ENCODE measurements at regions not wholly inside any gene's neighbourhood (a gene's known extent, or its start where the extent isn't known, plus 50 kb on each side); places are given as distances from the start of the nearest gene placed in this dataset.

DNA sequence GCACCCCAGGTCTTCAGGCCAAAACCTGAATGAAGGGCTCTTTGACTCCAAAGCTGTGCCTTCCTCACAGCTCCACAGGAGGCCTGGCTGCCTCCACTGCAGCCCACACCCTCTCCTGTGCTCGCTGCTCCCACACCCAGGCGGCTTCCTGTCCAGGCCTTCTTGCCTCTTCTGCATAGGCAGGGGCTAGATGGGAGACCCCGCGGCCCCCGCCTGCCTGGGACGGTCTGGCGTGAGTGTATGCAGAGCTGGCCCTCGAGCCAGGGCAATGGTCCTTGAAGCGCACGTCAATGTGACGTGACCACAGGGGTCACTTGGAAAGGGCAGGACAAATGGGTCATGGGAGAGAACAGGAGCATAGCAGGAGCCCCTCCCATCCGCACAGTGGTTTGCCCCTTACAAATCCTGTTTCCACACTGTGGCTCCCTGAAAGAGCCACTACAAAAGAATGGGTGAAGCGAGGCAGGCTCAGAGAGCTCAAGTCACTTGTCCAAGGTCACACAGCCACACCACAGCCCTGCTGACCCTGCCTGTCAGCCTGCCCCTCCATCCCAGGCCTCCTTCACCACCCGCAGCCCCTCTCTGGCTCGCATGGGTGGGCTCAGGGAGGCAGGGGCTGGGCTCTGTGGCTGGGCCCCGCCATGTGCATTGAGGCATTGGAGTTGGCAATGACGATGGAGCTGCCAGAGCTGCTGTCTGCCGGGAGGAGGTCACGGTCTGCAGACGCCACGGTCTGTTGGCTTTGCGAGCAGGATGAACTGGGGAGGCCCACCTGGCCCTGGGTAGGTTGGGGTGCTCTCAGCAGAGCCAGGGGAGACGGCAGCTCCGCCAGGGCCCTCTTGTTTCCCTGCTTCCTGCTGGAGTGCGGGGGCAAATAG, 71.2 kb upstream of the WNT11 start:
- H3K9me2 ChIP-seq: no peaks in the 10 kb centered on the region
- 0 out of 2 replicates have a peak, but pooled peaks cover 4% of the 10 kb centered on the region for H3K27me3 ChIP-seq (ENCODE audit: insufficient read depth)
- peaks cover 0 to 1% of the 10 kb centered on the region in 2 experiments; a peak in 1 of 4 replicates for H3K4me1 ChIP-seq (ENCODE audit: control insufficient read depth in 1 of 2, insufficient read depth in 2 of 2, low read depth in 1 of 2, low read length in 1 of 2)
- TF ChIP-seq TAF1 (IDR thresholded peaks at IDR 0.05; ENCODE audit: borderline replicate concordance, low read depth, low read length) (no peak), YY1 (IDR thresholded peaks at IDR 0.05; ENCODE audit: low read depth) (no peak), RXRA (IDR thresholded peaks at IDR 0.05; ENCODE audit: borderline replicate concordance, low read depth) (no peak), TCF12 (IDR thresholded peaks at IDR 0.05) (no peak)
- TF ChIP-seq, protein P1, sequence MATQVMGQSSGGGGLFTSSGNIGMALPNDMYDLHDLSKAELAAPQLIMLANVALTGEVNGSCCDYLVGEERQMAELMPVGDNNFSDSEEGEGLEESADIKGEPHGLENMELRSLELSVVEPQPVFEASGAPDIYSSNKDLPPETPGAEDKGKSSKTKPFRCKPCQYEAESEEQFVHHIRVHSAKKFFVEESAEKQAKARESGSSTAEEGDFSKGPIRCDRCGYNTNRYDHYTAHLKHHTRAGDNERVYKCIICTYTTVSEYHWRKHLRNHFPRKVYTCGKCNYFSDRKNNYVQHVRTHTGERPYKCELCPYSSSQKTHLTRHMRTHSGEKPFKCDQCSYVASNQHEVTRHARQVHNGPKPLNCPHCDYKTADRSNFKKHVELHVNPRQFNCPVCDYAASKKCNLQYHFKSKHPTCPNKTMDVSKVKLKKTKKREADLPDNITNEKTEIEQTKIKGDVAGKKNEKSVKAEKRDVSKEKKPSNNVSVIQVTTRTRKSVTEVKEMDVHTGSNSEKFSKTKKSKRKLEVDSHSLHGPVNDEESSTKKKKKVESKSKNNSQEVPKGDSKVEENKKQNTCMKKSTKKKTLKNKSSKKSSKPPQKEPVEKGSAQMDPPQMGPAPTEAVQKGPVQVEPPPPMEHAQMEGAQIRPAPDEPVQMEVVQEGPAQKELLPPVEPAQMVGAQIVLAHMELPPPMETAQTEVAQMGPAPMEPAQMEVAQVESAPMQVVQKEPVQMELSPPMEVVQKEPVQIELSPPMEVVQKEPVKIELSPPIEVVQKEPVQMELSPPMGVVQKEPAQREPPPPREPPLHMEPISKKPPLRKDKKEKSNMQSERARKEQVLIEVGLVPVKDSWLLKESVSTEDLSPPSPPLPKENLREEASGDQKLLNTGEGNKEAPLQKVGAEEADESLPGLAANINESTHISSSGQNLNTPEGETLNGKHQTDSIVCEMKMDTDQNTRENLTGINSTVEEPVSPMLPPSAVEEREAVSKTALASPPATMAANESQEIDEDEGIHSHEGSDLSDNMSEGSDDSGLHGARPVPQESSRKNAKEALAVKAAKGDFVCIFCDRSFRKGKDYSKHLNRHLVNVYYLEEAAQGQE (IDR thresholded peaks at IDR 0.05; ENCODE audit: low read depth, low read length): no peak
- TF ChIP-seq, protein P2, sequence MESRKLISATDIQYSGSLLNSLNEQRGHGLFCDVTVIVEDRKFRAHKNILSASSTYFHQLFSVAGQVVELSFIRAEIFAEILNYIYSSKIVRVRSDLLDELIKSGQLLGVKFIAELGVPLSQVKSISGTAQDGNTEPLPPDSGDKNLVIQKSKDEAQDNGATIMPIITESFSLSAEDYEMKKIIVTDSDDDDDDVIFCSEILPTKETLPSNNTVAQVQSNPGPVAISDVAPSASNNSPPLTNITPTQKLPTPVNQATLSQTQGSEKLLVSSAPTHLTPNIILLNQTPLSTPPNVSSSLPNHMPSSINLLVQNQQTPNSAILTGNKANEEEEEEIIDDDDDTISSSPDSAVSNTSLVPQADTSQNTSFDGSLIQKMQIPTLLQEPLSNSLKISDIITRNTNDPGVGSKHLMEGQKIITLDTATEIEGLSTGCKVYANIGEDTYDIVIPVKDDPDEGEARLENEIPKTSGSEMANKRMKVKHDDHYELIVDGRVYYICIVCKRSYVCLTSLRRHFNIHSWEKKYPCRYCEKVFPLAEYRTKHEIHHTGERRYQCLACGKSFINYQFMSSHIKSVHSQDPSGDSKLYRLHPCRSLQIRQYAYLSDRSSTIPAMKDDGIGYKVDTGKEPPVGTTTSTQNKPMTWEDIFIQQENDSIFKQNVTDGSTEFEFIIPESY (IDR thresholded peaks at IDR 0.05; ENCODE audit: borderline replicate concordance, low read depth): no peak
- TF ChIP-seq, protein P3, sequence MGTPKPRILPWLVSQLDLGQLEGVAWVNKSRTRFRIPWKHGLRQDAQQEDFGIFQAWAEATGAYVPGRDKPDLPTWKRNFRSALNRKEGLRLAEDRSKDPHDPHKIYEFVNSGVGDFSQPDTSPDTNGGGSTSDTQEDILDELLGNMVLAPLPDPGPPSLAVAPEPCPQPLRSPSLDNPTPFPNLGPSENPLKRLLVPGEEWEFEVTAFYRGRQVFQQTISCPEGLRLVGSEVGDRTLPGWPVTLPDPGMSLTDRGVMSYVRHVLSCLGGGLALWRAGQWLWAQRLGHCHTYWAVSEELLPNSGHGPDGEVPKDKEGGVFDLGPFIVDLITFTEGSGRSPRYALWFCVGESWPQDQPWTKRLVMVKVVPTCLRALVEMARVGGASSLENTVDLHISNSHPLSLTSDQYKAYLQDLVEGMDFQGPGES (IDR thresholded peaks at IDR 0.05; ENCODE audit: low read depth, low read length): no peak
- TF ChIP-seq, protein P4, sequence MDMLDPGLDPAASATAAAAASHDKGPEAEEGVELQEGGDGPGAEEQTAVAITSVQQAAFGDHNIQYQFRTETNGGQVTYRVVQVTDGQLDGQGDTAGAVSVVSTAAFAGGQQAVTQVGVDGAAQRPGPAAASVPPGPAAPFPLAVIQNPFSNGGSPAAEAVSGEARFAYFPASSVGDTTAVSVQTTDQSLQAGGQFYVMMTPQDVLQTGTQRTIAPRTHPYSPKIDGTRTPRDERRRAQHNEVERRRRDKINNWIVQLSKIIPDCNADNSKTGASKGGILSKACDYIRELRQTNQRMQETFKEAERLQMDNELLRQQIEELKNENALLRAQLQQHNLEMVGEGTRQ (IDR thresholded peaks at IDR 0.05; ENCODE audit: borderline replicate concordance, low read depth, low read length): no peak
- TF ChIP-seq, protein P5, sequence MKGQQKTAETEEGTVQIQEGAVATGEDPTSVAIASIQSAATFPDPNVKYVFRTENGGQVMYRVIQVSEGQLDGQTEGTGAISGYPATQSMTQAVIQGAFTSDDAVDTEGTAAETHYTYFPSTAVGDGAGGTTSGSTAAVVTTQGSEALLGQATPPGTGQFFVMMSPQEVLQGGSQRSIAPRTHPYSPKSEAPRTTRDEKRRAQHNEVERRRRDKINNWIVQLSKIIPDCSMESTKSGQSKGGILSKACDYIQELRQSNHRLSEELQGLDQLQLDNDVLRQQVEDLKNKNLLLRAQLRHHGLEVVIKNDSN (IDR thresholded peaks at IDR 0.05; ENCODE audit: borderline replicate concordance, low read depth): no peak
- WGBS (ENCODE audit: low lambda C conversion rate): 79% methylated on average over 15 of the region's 25 CpGs
- no peak overlapping the region for H3K27ac ChIP-seq (ENCODE audit: low read depth in 2 of 2, low read length in 1 of 2)
- ChIA-PET CTCF (interaction anchor here (0.9 to 1.0 kb wide), 2 partner anchors 23 to 69 kb away, joined by 3 to 6 read pairs; no protein-coding TSS in a partner anchor), POLR2A (no interaction called here)
- H3K4me3 ChIP-seq (ENCODE audit: low read depth in 2 of 2, low read length in 1 of 2): no peak overlapping the region
- H3K4me2 ChIP-seq: no peak overlapping the region
- no peaks in the 10 kb centered on the region for H3K9me3 ChIP-seq
- H2AFZ ChIP-seq (ENCODE audit: low read depth): no peak overlapping the region
- no peaks in the 10 kb centered on the region for H3K79me2 ChIP-seq (ENCODE audit: insufficient read depth)
- no peak overlapping the region for H3K9ac ChIP-seq
- H3K36me3 ChIP-seq (replicated peaks in 1 of 2; ENCODE audit: control insufficient read depth in 1 of 2, insufficient read depth in 2 of 2, low read length in 1 of 2): no peaks in the 10 kb centered on the region
- DNase-seq: no peak
- no peaks in the 10 kb centered on the region for H3F3A ChIP-seq (replicated peaks; ENCODE audit: insufficient read depth)
- no peaks in the 10 kb centered on the region for H4K20me1 ChIP-seq (ENCODE audit: insufficient read depth)
